Lower leg skin (tissue), 3 donors: ENCODE measurements at regions not wholly inside any gene's neighbourhood (a gene's known extent, or its start where the extent isn't known, plus 50 kb on each side); places are given as distances from the start of the nearest gene placed in this dataset.

Experiments
- CTCF ChIP-seq, 3 donors: fragments of 450-650 bp; IDR thresholded peaks; one replicate each; pipeline ENCODE4 v1.5.1; 2016; ENCODE audit warnings: antibody characterized with exemption in 3 of 3, mild to moderate bottlenecking in 3 of 3, moderate library complexity in 2 of 3
- POLR2A ChIP-seq, 2 donors: fragments of 450-650 bp; IDR thresholded peaks; one replicate each; pipeline ENCODE4 v1.6.1; 2016 to 2017; ENCODE audit warnings: antibody characterized with exemption in 2 of 2, mild to moderate bottlenecking in 1 of 2, moderate library complexity in 1 of 2

GRCh38 chr20:40320517-40321011, 368.5 kb downstream of the MAFB start:
- no peak for TF ChIP-seq CTCF (IDR thresholded peaks at IDR 0.05)
- TF ChIP-seq POLR2A (IDR thresholded peaks at IDR 0.05) = no peak
